NCI-H69 (cell line): ENCODE measurements at regions not wholly inside any gene's neighbourhood (a gene's known extent, or its start where the extent isn't known, plus 50 kb on each side); places are given as distances from the start of the nearest gene placed in this dataset.
"Not testable (repeated sequence)": the region's sequence is repeated elsewhere in the genome, so short reads cannot be mapped to it uniquely, and the experiment has no call there.

Experiments used
- DNase-seq: peaks from one replicate; lab custom pipeline; 2025; lab: John Stamatoyannopoulos, UW

DNA sequence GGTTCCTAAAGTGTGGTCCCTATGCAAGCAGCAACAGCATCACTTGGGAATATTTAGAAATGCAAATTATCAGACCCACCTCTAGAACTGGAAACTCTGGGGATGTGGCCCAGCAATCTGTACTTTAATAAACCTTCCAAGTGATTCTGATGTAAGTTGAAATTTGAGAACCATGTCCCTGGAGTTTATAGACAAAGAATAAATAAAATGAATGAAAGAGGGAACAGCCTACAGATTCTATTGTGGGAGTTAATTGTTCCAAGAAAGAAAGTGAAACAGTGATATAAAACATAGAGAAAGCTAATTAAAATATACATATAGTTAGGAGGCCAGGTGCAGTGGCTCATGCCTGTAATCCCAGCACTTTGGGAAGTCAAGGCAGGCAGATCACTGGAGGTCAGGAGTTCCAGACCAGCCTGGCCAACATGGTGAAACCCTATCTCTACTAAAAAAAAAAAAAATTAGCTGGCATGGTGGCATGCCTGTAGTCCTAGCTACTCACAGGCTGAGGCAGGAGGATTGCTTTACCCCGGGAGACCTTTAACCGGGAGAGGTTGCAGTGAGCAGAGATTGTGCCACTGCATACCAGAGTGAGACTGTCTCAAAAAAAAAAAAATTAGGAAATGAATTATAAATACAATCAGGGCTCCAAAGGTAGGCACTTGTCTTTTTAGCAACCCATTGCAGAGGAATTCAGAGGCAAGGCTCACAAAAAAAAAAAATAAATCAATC, 507.5 kb downstream of the NAV3 start:
- DNase-seq = peak; percentile 7

- no peak for DNase-seq
Measured at GRCh38 chr12:78340406-78340805, 509.7 kb downstream of the NAV3 start.

- peak; percentile 27 for DNase-seq
Measured at GRCh38 chr12:78343657-78344056, 513.0 kb downstream of the NAV3 start.

- peak; percentile 2 for DNase-seq
Measured at GRCh38 chr12:78359520-78359919, 505.1 kb upstream of the SYT1 start.

DNA sequence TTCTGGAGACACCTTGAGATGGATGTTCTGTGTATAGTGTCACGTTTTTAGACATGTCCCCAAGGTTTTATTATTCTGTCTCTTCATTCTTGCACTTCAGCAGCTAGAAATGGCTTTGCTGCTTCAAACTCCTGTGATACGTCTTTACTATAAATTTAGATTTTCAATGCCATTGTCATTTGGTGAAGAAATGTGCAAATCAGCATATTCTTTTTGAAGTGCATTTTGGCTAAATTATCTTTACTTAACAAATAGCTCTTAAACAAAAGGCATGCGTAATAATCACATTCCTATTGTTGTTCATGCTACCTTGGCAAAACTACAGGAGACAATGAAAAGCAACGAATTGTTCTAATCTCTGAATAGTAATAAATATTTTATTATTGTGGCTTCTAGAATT, 502.9 kb upstream of the SYT1 start:
- no peak for DNase-seq

DNA sequence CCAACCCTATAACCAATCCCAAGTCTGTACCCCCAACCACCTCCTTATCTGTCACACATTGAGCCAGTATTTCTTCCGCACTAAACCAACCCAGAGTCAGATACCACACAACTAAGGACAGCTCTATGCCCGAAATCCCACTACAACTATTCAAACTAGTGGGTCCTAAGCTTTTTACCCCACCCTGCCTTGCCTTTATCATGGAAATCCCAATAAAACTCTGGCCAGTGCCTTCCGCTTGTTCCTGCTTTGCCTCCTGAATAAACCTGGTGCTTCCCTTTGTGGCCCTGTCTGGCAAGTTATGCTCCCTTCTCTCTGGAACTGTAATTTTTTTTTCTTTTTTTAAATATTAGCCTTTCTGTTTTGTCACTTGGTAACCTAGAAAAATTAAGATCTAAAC, 493.3 kb upstream of the SYT1 start:
- no peak for DNase-seq

GRCh38 chr12:78375461-78375860, 489.1 kb upstream of the SYT1 start:
- peak; percentile 4 for DNase-seq

- no peak for DNase-seq
Measured at GRCh38 chr12:78376257-78376656, 488.3 kb upstream of the SYT1 start.

GRCh38 chr12:78379065-78379464, 485.5 kb upstream of the SYT1 start:
- DNase-seq = not testable (repeated sequence)

- no peak for DNase-seq
Measured at GRCh38 chr12:78383414-78383813, 481.2 kb upstream of the SYT1 start.

- no peak for DNase-seq
Measured at GRCh38 chr12:78384541-78384940, 480.0 kb upstream of the SYT1 start.

- DNase-seq = no peak
Measured at GRCh38 chr12:78385541-78385940, 479.0 kb upstream of the SYT1 start.

GRCh38 chr12:78386871-78387270, 477.7 kb upstream of the SYT1 start:
- peak; percentile 63 for DNase-seq

GRCh38 chr12:78387721-78388120, 476.9 kb upstream of the SYT1 start:
- DNase-seq = no peak

GRCh38 chr12:78388461-78388860, 476.1 kb upstream of the SYT1 start:
- DNase-seq = no peak

GRCh38 chr12:78390920-78391319, 473.7 kb upstream of the SYT1 start:
- DNase-seq = no peak

GRCh38 chr12:78392918-78393317, 471.7 kb upstream of the SYT1 start:
- DNase-seq = peak; percentile 51

- DNase-seq = no peak
Measured at GRCh38 chr12:78395961-78396360, 468.6 kb upstream of the SYT1 start.

GRCh38 chr12:78396538-78396937, 468.0 kb upstream of the SYT1 start:
- peak; percentile 41 for DNase-seq

GRCh38 chr12:78398750-78399149, 465.8 kb upstream of the SYT1 start:
- no peak for DNase-seq

- DNase-seq = peak; percentile 65
Measured at GRCh38 chr12:78402366-78403134, 462.0 kb upstream of the SYT1 start.

GRCh38 chr12:78403136-78403535, 461.4 kb upstream of the SYT1 start:
- DNase-seq = peak; percentile 57

- no peak for DNase-seq
Measured at GRCh38 chr12:78403681-78404080, 460.9 kb upstream of the SYT1 start.

GRCh38 chr12:78406213-78406612, 458.4 kb upstream of the SYT1 start:
- peak; percentile 7 for DNase-seq
